Brain pericyte (primary cell): ENCODE measurements at regions not wholly inside any gene's neighbourhood (a gene's known extent, or its start where the extent isn't known, plus 50 kb on each side); places are given as distances from the start of the nearest gene placed in this dataset.
"Not testable (repeated sequence)": the region's sequence is repeated elsewhere in the genome, so short reads cannot be mapped to it uniquely, and the experiment has no call there.

ENCODE experiments used
- DNase-seq: peaks from one replicate; pipeline ENCODE4 v3.0.0-alpha.2; 2012; ENCODE audit warnings: low read depth, low spot score

GRCh38 chr1:234866007-234866866 lies 256.3 kb upstream of the IRF2BP2 start:
- DNase-seq: no peak

GRCh38 chr1:234865171-234866006 lies 255.4 kb upstream of the IRF2BP2 start:
- DNase-seq: no peak

- no peak for DNase-seq
These were observed 254.1 kb upstream of the IRF2BP2 start for GRCh38 chr1:234864116-234864515.

GRCh38 chr1:234863551-234863971 lies 253.6 kb upstream of the IRF2BP2 start:
- DNase-seq: no peak

- no peak for DNase-seq
These were observed 253.1 kb upstream of the IRF2BP2 start for GRCh38 chr1:234862944-234863515.

- no peak for DNase-seq
These were observed 252.5 kb upstream of the IRF2BP2 start for GRCh38 chr1:234862360-234862943.

GRCh38 chr1:234861761-234862160 lies 251.8 kb upstream of the IRF2BP2 start:
- no peak for DNase-seq

GRCh38 chr1:234861024-234861620 lies 251.1 kb upstream of the IRF2BP2 start:
- DNase-seq: no peak

- DNase-seq: no peak
These were observed 248.7 kb upstream of the IRF2BP2 start for GRCh38 chr1:234858722-234859121.

- DNase-seq: no peak
These were observed 246.9 kb upstream of the IRF2BP2 start for GRCh38 chr1:234856845-234857245.

- no peak for DNase-seq
These were observed 245.9 kb upstream of the IRF2BP2 start for GRCh38 chr1:234855851-234856250.

- no peak for DNase-seq
These were observed 244.7 kb upstream of the IRF2BP2 start for GRCh38 chr1:234854645-234855039.

GRCh38 chr1:234853906-234854644 lies 244.1 kb upstream of the IRF2BP2 start:
- no peak for DNase-seq

GRCh38 chr1:234852659-234853058 lies 242.7 kb upstream of the IRF2BP2 start:
- DNase-seq: no peak

- DNase-seq: no peak
These were observed 241.8 kb upstream of the IRF2BP2 start for GRCh38 chr1:234851450-234852438.

- no peak for DNase-seq
These were observed 239.9 kb upstream of the IRF2BP2 start for GRCh38 chr1:234849832-234850231.

GRCh38 chr1:234848972-234849649 lies 239.1 kb upstream of the IRF2BP2 start:
- no peak for DNase-seq

- not testable (repeated sequence) for DNase-seq
These were observed 236.8 kb upstream of the IRF2BP2 start for GRCh38 chr1:234846813-234847212.

- no peak for DNase-seq
These were observed 235.9 kb upstream of the IRF2BP2 start for GRCh38 chr1:234845836-234846235.
